HepG2 (cell line): ENCODE measurements at regions not wholly inside any gene's neighbourhood (a gene's known extent, or its start where the extent isn't known, plus 50 kb on each side); places are given as distances from the start of the nearest gene placed in this dataset.

Source experiments
- ATAC-seq: fragments of 200-7000 bp; cut with Tn5 transposase; 3 replicates; pipeline ENCODE4 v1.9.1; 2020; ENCODE audit warnings: mild to moderate bottlenecking, moderate library complexity
- BruUV-seq: library from RNA; stranded (reverse); fragments of 400-500 nt; replicated peaks from 2 replicates; lab custom pipeline; 2021; lab: Mats Ljungman, UMichigan
- CTCF ChIA-PET: fragments of 300-600 bp; formaldehyde crosslinking; extraction: SDS; loops from one replicate; lab custom pipeline; 2021; ENCODE audit warnings: low total read pairs, inconsistent platforms, low intra/inter-chr PET ratio; lab: Yijun Ruan, JAX
- POLR2A ChIA-PET: fragments of 350-600 bp; sonication (Branson Sonifier 250); formaldehyde crosslinking; loops from one replicate; lab custom pipeline; 2020; ENCODE audit warnings: antibody characterized with exemption, inconsistent platforms; lab: Yijun Ruan, JAX
- DNase-seq: peaks from one replicate; pipeline ENCODE4 v3.0.0-alpha.2; 2015; ENCODE audit warnings: low spot score
- FAIRE-seq: peaks from 3 replicates; lab custom pipeline; 2011; peaks lifted over from hg19 to GRCh38; lab: Jason Lieb, UNC
- H2AFZ ChIP-seq: one replicate; pipeline ENCODE4 v1.6.1; 2011; ENCODE audit warnings: low read length, inconsistent platforms
- H3K27ac ChIP-seq: fragments of 300-600 bp; 3 replicates; pipeline ENCODE4 v1.8.0; 2011; ENCODE audit warnings: mixed run types, mild to moderate bottlenecking, mixed read lengths, low read length, inconsistent platforms; ENCODE audit not compliant: insufficient read depth; ENCODE audit errors: extremely low read length
- H3K27me3 ChIP-seq, 2 experiments: fragments of 200-600 bp in 1 of 2; 2 replicates in 1 of 2; 3 replicates in 1 of 2; pipeline versions ENCODE4 v1.6.0 to v1.8.0; 2011; ENCODE audit warnings: low read length in 2 of 2, mild to moderate bottlenecking in 2 of 2, moderate library complexity in 2 of 2, inconsistent platforms in 1 of 2; ENCODE audit not compliant: insufficient read depth in 2 of 2, control insufficient read depth in 1 of 2
- H3K36me3 ChIP-seq, 2 experiments: fragments of 200-600 bp in 1 of 2; replicated peaks in 1 of 2; 2 replicates in 1 of 2; 3 replicates in 1 of 2; pipeline versions ENCODE4 v1.5.1 to v1.8.0; 2011; ENCODE audit warnings: low read length in 2 of 2, inconsistent platforms in 1 of 2; ENCODE audit not compliant: insufficient read depth in 2 of 2, control insufficient read depth in 1 of 2
- H3K4me1 ChIP-seq: 2 replicates; pipeline ENCODE4 v1.5.1; 2012; ENCODE audit warnings: low read length, inconsistent platforms; ENCODE audit not compliant: insufficient read depth
- H3K4me2 ChIP-seq: 2 replicates; pipeline ENCODE4 v1.6.0; 2011; ENCODE audit warnings: low read depth, low read length, inconsistent platforms
- H3K4me3 ChIP-seq, 3 experiments: fragments of 200-600 bp in 1 of 3; sonication (generic), shearing (Covaris generic) in 1 of 3; replicated peaks in 1 of 3; 2 replicates each; pipeline ENCODE4 v1.5.1; 2011 to 2016; ENCODE audit warnings: low read length in 3 of 3, inconsistent platforms in 2 of 3, low read depth in 2 of 3, mild to moderate bottlenecking in 2 of 3, control low read depth in 1 of 3, mixed read lengths in 1 of 3; ENCODE audit not compliant: insufficient read depth in 1 of 3
- H3K79me2 ChIP-seq: one replicate; pipeline ENCODE4 v1.6.1; 2011; ENCODE audit warnings: low read length, inconsistent platforms; ENCODE audit not compliant: insufficient read depth
- H3K9ac ChIP-seq: 2 replicates; pipeline ENCODE4 v1.6.0; 2011; ENCODE audit warnings: mild to moderate bottlenecking, low read depth, low read length, inconsistent platforms; ENCODE audit not compliant: insufficient read depth
- H3K9me3 ChIP-seq: 2 replicates; pipeline ENCODE4 v1.5.1; 2012; ENCODE audit warnings: mild to moderate bottlenecking, low read length
- H4K20me1 ChIP-seq: 2 replicates; pipeline ENCODE4 v1.6.0; 2011; ENCODE audit warnings: inconsistent platforms, mild to moderate bottlenecking, low read length, moderate library complexity; ENCODE audit not compliant: insufficient read depth
- FLYWCH1 ChIP-seq: sonication (generic); formaldehyde crosslinking; IDR thresholded peaks from 2 replicates; pipeline ENCODE4 v1.8.1; 2023; ENCODE audit warnings: mild to moderate bottlenecking, missing genetic modification reagents
- IKZF1 ChIP-seq: fragments of 450-650 bp; IDR thresholded peaks from 2 replicates; pipeline ENCODE4 v1.7.1; 2016
- NFIB ChIP-seq: sonication (generic); formaldehyde crosslinking; IDR thresholded peaks from 2 replicates; pipeline ENCODE4 v1.9.0; 2021; ENCODE audit warnings: missing genetic modification reagents, mild to moderate bottlenecking, borderline replicate concordance
- NR2C2 ChIP-seq: sonication (generic); formaldehyde crosslinking; IDR thresholded peaks from 2 replicates; pipeline ENCODE4 v1.4.0; 2020; ENCODE audit warnings: missing genetic modification reagents, mild to moderate bottlenecking, moderate library complexity, borderline replicate concordance
- RORA ChIP-seq: sonication (generic); formaldehyde crosslinking; IDR thresholded peaks from 2 replicates; pipeline ENCODE4 v1.5.0; 2020; ENCODE audit warnings: mild to moderate bottlenecking, missing genetic modification reagents, moderate library complexity
- ZNF558 ChIP-seq: sonication (generic); formaldehyde crosslinking; IDR thresholded peaks from 2 replicates; pipeline ENCODE4 v1.9.0; 2022; ENCODE audit warnings: mild to moderate bottlenecking, missing genetic modification reagents, borderline replicate concordance
- WGBS: methylation state at CpG from one replicate; pipeline ENCODE4 v1.1.6; 2017; ENCODE audit warnings: low lambda C conversion rate; 5-methylcytosine and 5-hydroxymethylcytosine counted together
- in situ Hi-C: cut with HindIII; loops from 2 replicates; pipeline ENCODE4 v1.10.0; 2017; ENCODE audit warnings: low pct_unique_long_range_greater_than_20kb; ENCODE audit not compliant: extremely low pct_ligation_motif_present
- intact Hi-C: fragments of 100-400 bp; cut with micrococcal nuclease; formaldehyde crosslinking; loops from one replicate; pipeline ENCODE4 v1.10.0; 2022; ENCODE audit not compliant: unreplicated experiment
- TF ChIP-seq, protein P1 (sequence below): sonication (generic); formaldehyde crosslinking; IDR thresholded peaks from 2 replicates; pipeline ENCODE4 v1.4.0; 2020; ENCODE audit warnings: missing genetic modification reagents
- TF ChIP-seq, protein P2 (sequence below): sonication (generic); formaldehyde crosslinking; IDR thresholded peaks from 2 replicates; pipeline ENCODE4 v1.8.0; 2022; ENCODE audit warnings: mild to moderate bottlenecking, missing genetic modification reagents; ENCODE audit not compliant: insufficient replicate concordance
- TF ChIP-seq, protein P3 (sequence below): sonication (generic); formaldehyde crosslinking; IDR thresholded peaks from 2 replicates; pipeline ENCODE4 v1.4.0; 2020; ENCODE audit warnings: missing genetic modification reagents, mild to moderate bottlenecking, borderline replicate concordance
- TF ChIP-seq, protein P4 (sequence below): sonication (generic); formaldehyde crosslinking; IDR thresholded peaks from 2 replicates; pipeline ENCODE4 v1.9.0; 2022; ENCODE audit warnings: low read depth, missing genetic modification reagents

DNA sequence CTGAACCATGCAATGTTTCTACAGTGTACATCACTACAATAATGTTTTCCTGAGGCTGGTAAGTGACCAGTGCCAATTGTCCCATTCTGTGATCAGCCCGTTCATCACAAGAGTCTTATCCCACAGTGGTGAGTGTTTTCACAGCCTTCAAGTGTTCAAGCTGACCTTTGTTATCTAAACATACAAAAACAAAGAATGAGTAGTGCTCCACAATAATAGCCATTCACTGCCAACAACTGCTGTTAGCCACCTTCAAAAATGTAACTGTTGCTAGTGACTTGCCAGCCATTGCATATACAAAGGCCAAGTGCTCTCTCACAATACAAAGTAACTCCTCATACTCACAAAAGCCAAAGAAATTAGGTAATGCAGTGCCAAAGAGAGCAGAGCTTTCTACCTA is 1084.1 kb downstream of the FAM133A start:
- FAIRE-seq (no peak), ATAC-seq (no peak), DNase-seq (no peak)
- Histone ChIP-seq H3K9me3 (no peaks in the 10 kb centered on the region), H3K27ac (no peak overlapping the region), H3K9ac (no peak overlapping the region), H4K20me1 (no peaks in the 10 kb centered on the region), H3K4me2 (no peak overlapping the region), H3K79me2 (no peaks in the 10 kb centered on the region), H2AFZ (no peak overlapping the region), H3K4me3 (no peak overlapping the region), H3K27me3 (no peaks in the 10 kb centered on the region), H3K4me1 (no peaks in the 10 kb centered on the region), H3K36me3 (no peaks in the 10 kb centered on the region)
- CTCF ChIA-PET, result no interaction called here
- WGBS, result no CpG with 5 or more reads among the region's 1 CpG
- POLR2A ChIA-PET, result no interaction called here
- in situ Hi-C loops (no loop called here), intact Hi-C loops (no loop called here)
- TF ChIP-seq, protein P1, sequence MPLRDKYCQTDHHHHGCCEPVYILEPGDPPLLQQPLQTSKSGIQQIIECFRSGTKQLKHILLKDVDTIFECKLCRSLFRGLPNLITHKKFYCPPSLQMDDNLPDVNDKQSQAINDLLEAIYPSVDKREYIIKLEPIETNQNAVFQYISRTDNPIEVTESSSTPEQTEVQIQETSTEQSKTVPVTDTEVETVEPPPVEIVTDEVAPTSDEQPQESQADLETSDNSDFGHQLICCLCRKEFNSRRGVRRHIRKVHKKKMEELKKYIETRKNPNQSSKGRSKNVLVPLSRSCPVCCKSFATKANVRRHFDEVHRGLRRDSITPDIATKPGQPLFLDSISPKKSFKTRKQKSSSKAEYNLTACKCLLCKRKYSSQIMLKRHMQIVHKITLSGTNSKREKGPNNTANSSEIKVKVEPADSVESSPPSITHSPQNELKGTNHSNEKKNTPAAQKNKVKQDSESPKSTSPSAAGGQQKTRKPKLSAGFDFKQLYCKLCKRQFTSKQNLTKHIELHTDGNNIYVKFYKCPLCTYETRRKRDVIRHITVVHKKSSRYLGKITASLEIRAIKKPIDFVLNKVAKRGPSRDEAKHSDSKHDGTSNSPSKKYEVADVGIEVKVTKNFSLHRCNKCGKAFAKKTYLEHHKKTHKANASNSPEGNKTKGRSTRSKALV (CRISPR knock-in tag), result no peak
- TF ChIP-seq RORA (CRISPR knock-in tag) (no peak), FLYWCH1 (CRISPR knock-in tag) (no peak), ZNF558 (CRISPR knock-in tag) (no peak), NR2C2 (CRISPR knock-in tag) (no peak), IKZF1 (no peak), NFIB (no peak)
- TF ChIP-seq, protein P2, sequence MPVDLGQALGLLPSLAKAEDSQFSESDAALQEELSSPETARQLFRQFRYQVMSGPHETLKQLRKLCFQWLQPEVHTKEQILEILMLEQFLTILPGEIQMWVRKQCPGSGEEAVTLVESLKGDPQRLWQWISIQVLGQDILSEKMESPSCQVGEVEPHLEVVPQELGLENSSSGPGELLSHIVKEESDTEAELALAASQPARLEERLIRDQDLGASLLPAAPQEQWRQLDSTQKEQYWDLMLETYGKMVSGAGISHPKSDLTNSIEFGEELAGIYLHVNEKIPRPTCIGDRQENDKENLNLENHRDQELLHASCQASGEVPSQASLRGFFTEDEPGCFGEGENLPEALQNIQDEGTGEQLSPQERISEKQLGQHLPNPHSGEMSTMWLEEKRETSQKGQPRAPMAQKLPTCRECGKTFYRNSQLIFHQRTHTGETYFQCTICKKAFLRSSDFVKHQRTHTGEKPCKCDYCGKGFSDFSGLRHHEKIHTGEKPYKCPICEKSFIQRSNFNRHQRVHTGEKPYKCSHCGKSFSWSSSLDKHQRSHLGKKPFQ (CRISPR knock-in tag), result no peak
- TF ChIP-seq, protein P3, sequence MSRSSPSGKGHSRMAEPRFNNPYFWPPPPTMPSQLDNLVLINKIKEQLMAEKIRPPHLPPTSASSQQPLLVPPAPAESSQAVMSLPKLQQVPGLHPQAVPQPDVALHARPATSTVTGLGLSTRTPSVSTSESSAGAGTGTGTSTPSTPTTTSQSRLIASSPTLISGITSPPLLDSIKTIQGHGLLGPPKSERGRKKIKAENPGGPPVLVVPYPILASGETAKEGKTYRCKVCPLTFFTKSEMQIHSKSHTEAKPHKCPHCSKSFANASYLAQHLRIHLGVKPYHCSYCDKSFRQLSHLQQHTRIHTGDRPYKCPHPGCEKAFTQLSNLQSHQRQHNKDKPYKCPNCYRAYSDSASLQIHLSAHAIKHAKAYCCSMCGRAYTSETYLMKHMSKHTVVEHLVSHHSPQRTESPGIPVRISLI, result no peak
- TF ChIP-seq, protein P4, sequence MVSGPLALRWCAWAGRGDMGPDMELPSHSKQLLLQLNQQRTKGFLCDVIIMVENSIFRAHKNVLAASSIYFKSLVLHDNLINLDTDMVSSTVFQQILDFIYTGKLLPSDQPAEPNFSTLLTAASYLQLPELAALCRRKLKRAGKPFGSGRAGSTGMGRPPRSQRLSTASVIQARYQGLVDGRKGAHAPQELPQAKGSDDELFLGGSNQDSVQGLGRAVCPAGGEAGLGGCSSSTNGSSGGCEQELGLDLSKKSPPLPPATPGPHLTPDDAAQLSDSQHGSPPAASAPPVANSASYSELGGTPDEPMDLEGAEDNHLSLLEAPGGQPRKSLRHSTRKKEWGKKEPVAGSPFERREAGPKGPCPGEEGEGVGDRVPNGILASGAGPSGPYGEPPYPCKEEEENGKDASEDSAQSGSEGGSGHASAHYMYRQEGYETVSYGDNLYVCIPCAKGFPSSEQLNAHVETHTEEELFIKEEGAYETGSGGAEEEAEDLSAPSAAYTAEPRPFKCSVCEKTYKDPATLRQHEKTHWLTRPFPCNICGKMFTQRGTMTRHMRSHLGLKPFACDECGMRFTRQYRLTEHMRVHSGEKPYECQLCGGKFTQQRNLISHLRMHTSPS (CRISPR knock-in tag), result no peak
- no TSS peak for BruUV-seq
